DOHH2 (cell line): ENCODE measurements at regions not wholly inside any gene's neighbourhood (a gene's known extent, or its start where the extent isn't known, plus 50 kb on each side); places are given as distances from the start of the nearest gene placed in this dataset.

ENCODE experiments used
- H3F3A ChIP-seq: fragments of 200-600 bp; sonication (generic), shearing (Covaris generic); 2 replicates; pipeline ENCODE4 v1.6.0; 2016; ENCODE audit warnings: antibody characterized with exemption, mild to moderate bottlenecking; ENCODE audit not compliant: control insufficient read depth, insufficient read depth
- H3K27ac ChIP-seq: fragments of 200-600 bp; sonication (generic); 2 replicates; pipeline ENCODE4 v1.5.1; 2014; ENCODE audit warnings: low read depth, mild to moderate bottlenecking, low read length, moderate library complexity
- H3K27me3 ChIP-seq: fragments of 200-600 bp; sonication (generic); 2 replicates; pipeline ENCODE4 v1.6.1; 2014; ENCODE audit warnings: mild to moderate bottlenecking, low read length, mixed read lengths; ENCODE audit not compliant: control insufficient read depth
- H3K36me3 ChIP-seq: fragments of 200-600 bp; sonication (generic); 2 replicates; pipeline ENCODE4 v1.6.1; 2014; ENCODE audit warnings: mild to moderate bottlenecking, low read length, moderate library complexity, mixed read lengths; ENCODE audit not compliant: control insufficient read depth
- H3K4me1 ChIP-seq: fragments of 200-600 bp; sonication (generic); 2 replicates; pipeline ENCODE4 v1.6.1; 2014; ENCODE audit warnings: mild to moderate bottlenecking, low read length, mixed read lengths; ENCODE audit not compliant: control insufficient read depth
- H3K4me2 ChIP-seq: fragments of 200-600 bp; sonication (generic); 2 replicates; pipeline ENCODE4 v1.6.0; 2014; ENCODE audit warnings: mild to moderate bottlenecking, low read length, moderate library complexity
- H3K4me3 ChIP-seq: fragments of 200-600 bp; sonication (generic); 2 replicates; pipeline ENCODE4 v1.5.1; 2014; ENCODE audit warnings: mild to moderate bottlenecking, low read length, mixed read lengths
- H3K79me2 ChIP-seq: fragments of 200-600 bp; sonication (generic); 2 replicates; pipeline ENCODE4 v1.6.1; 2014; ENCODE audit warnings: mild to moderate bottlenecking, low read length, mixed read lengths; ENCODE audit not compliant: control insufficient read depth
- H3K9me2 ChIP-seq: fragments of 200-600 bp; sonication (generic); replicated peaks from 2 replicates; pipeline ENCODE4 v1.6.1; 2014; ENCODE audit warnings: mild to moderate bottlenecking, low read length, mixed read lengths; ENCODE audit not compliant: control insufficient read depth
- H3K9me3 ChIP-seq: fragments of 200-600 bp; sonication (generic); 2 replicates; pipeline ENCODE4 v1.6.1; 2014; ENCODE audit warnings: antibody characterized with exemption, low read length, mixed read lengths; ENCODE audit not compliant: control insufficient read depth, insufficient read depth
- H4K20me1 ChIP-seq: fragments of 200-600 bp; sonication (generic); 2 replicates; pipeline ENCODE4 v1.6.0; 2014; ENCODE audit warnings: low read depth, mild to moderate bottlenecking, antibody characterized with exemption, low read length, moderate library complexity; ENCODE audit not compliant: control insufficient read depth, insufficient read depth
- CTCF ChIP-seq: fragments of 200-600 bp; sonication (generic); IDR thresholded peaks from one replicate; pipeline ENCODE4 v1.5.1; 2014; ENCODE audit warnings: antibody characterized with exemption, mild to moderate bottlenecking, low read depth, low read length; ENCODE audit not compliant: poor library complexity, severe bottlenecking
- EZH2phosphoT487 ChIP-seq: fragments of 200-600 bp; sonication (generic); IDR thresholded peaks from 2 replicates; pipeline ENCODE4 v1.6.1; 2017; ENCODE audit warnings: borderline replicate concordance, mild to moderate bottlenecking, antibody characterized with exemption, low read length, moderate library complexity, mixed read lengths

GRCh38 chr2:199660167-199660566, 190.8 kb downstream of the FTCDNL1 start:
- Histone ChIP-seq H3K79me2 (no peaks in the 10 kb centered on the region), H3K9me2 (no peaks in the 10 kb centered on the region), H3K4me1 (no peaks in the 10 kb centered on the region), H3K27me3 (no peaks in the 10 kb centered on the region), H3F3A (no peaks in the 10 kb centered on the region), H4K20me1 (no peaks in the 10 kb centered on the region), H3K4me2 (no peak overlapping the region), H3K9me3 (no peaks in the 10 kb centered on the region), H3K27ac (no peak overlapping the region), H3K36me3 (no peaks in the 10 kb centered on the region), H3K4me3 (no peak overlapping the region)
- no peak for TF ChIP-seq CTCF
- no peak for TF ChIP-seq EZH2phosphoT487

GRCh38 chr2:199659207-199659606, 191.8 kb downstream of the FTCDNL1 start:
- Histone ChIP-seq H3K4me3 (no peak overlapping the region), H3F3A (no peaks in the 10 kb centered on the region), H3K27me3 (no peaks in the 10 kb centered on the region), H3K9me2 (no peaks in the 10 kb centered on the region), H3K9me3 (no peaks in the 10 kb centered on the region), H3K4me1 (no peaks in the 10 kb centered on the region), H4K20me1 (no peaks in the 10 kb centered on the region), H3K27ac (no peak overlapping the region), H3K36me3 (no peaks in the 10 kb centered on the region), H3K4me2 (no peak overlapping the region), H3K79me2 (no peaks in the 10 kb centered on the region)
- TF ChIP-seq CTCF: no peak

GRCh38 chr2:199646439-199646838, 188.7 kb upstream of the SATB2 start:
- H4K20me1 ChIP-seq: no peaks in the 10 kb centered on the region
- TF ChIP-seq EZH2phosphoT487: no peak
- no peak for TF ChIP-seq CTCF
- no peak overlapping the region for H3K4me2 ChIP-seq
- H3K27ac ChIP-seq: no peak overlapping the region
- H3K4me1 ChIP-seq: no peaks in the 10 kb centered on the region
- H3K9me2 ChIP-seq: no peaks in the 10 kb centered on the region
- no peak overlapping the region for H3K4me3 ChIP-seq
- no peaks in the 10 kb centered on the region for H3K9me3 ChIP-seq
- H3K36me3 ChIP-seq: no peaks in the 10 kb centered on the region
- no peaks in the 10 kb centered on the region for H3K27me3 ChIP-seq
- H3K79me2 ChIP-seq: no peaks in the 10 kb centered on the region
- H3F3A ChIP-seq: no peaks in the 10 kb centered on the region

DNA sequence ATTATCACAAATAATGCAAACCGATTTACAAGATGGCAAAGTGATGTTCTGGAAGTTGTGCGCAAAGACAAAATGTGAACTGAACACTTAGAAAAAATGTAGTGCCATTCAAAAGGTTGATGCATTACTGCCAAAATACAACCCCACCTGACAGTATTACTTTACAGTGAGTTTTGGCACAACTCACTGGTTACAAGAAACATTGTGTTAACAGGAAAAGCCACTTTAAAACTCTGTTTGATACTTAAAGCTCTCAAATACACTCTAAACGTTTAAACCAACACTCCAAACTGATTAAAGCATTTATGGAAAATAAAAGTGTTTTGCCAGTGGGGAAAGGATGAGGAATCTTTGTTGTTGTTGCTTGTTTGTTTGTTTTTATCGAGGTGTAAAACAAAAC, 173.4 kb upstream of the SATB2 start:
- Histone ChIP-seq H3K27ac (no peak overlapping the region), H3K4me3 (no peak overlapping the region), H3K4me1 (no peaks in the 10 kb centered on the region), H3K36me3 (no peaks in the 10 kb centered on the region), H3K79me2 (no peaks in the 10 kb centered on the region), H3F3A (no peaks in the 10 kb centered on the region), H3K9me2 (no peaks in the 10 kb centered on the region), H4K20me1 (no peaks in the 10 kb centered on the region), H3K4me2 (no peak overlapping the region), H3K27me3 (no peaks in the 10 kb centered on the region), H3K9me3 (no peaks in the 10 kb centered on the region)
- no peak for TF ChIP-seq EZH2phosphoT487
- TF ChIP-seq CTCF: no peak
